Kidney (tissue), 13 donors: ENCODE measurements at regions not wholly inside any gene's neighbourhood (a gene's known extent, or its start where the extent isn't known, plus 50 kb on each side); places are given as distances from the start of the nearest gene placed in this dataset.

Experiments used
- DNase-seq, 5 donors: peaks; one replicate each; pipeline ENCODE4 v3.0.0-alpha.2; 2013 to 2020
- FAIRE-seq: peaks from 2 replicates; lab custom pipeline; 2012; peaks lifted over from hg19 to GRCh38; lab: Jason Lieb, UNC
- H3K27ac ChIP-seq, 2 donors: one replicate each; pipeline ENCODE4 v1.7.0; 2013; ENCODE audit warnings: low read depth in 2 of 2, low read length in 2 of 2, inconsistent platforms in 1 of 2
- H3K27me3 ChIP-seq: one replicate; pipeline ENCODE4 v1.7.1; 2013; ENCODE audit warnings: low read length, inconsistent platforms; ENCODE audit not compliant: control insufficient read depth, insufficient read depth
- H3K36me3 ChIP-seq, 3 donors: one replicate each; pipeline versions ENCODE4 v1.7.0 to v1.7.1; 2013; ENCODE audit warnings: low read length in 3 of 3, control low read depth in 1 of 3, inconsistent platforms in 1 of 3; ENCODE audit not compliant: insufficient read depth in 3 of 3, control insufficient read depth in 2 of 3
- H3K4me1 ChIP-seq, 3 donors: one replicate each; pipeline versions ENCODE4 v1.7.0 to v1.7.1; 2013; ENCODE audit warnings: low read length in 3 of 3, inconsistent platforms in 1 of 3, low read depth in 1 of 3; ENCODE audit not compliant: control insufficient read depth in 2 of 3, insufficient read depth in 2 of 3
- H3K4me3 ChIP-seq, 3 donors: one replicate each; pipeline versions ENCODE4 v1.7.0 to v1.8.1; 2013; ENCODE audit warnings: low read length in 3 of 3, control low read depth in 1 of 3, inconsistent platforms in 1 of 3
- H3K9ac ChIP-seq, 3 donors: one replicate each; pipeline versions ENCODE4 v1.7.0 to v1.7.1; 2013; ENCODE audit warnings: low read length in 3 of 3, control low read depth in 1 of 3, inconsistent platforms in 1 of 3
- H3K9me3 ChIP-seq, 3 donors: one replicate each; pipeline versions ENCODE4 v1.7.0 to v1.7.1; 2013; ENCODE audit warnings: low read length in 3 of 3, control low read depth in 1 of 3, inconsistent platforms in 1 of 3; ENCODE audit not compliant: control insufficient read depth in 2 of 3, insufficient read depth in 1 of 3
- intact Hi-C: fragments of 100-400 bp; cut with DNase I; formaldehyde crosslinking; loops from one replicate; pipeline ENCODE4 v1.11.1; 2022
- TF ChIP-seq, protein P1 (sequence below): IDR thresholded peaks from 3 replicates; pipeline ENCODE4 v1.5.1; 2012; ENCODE audit warnings: mild to moderate bottlenecking, moderate library complexity, borderline replicate concordance; ENCODE audit not compliant: insufficient read depth; ENCODE audit errors: extremely low read depth
- donor health status: control.
- donor health status: control.
- donor health status: control.
- donor health status: control.
- donor health status: control.
- donor health status: DM: yes; HTN: yes; CAD: no.
- donor health status: Normal renal cell carcinoma (clear cell type).

DNA sequence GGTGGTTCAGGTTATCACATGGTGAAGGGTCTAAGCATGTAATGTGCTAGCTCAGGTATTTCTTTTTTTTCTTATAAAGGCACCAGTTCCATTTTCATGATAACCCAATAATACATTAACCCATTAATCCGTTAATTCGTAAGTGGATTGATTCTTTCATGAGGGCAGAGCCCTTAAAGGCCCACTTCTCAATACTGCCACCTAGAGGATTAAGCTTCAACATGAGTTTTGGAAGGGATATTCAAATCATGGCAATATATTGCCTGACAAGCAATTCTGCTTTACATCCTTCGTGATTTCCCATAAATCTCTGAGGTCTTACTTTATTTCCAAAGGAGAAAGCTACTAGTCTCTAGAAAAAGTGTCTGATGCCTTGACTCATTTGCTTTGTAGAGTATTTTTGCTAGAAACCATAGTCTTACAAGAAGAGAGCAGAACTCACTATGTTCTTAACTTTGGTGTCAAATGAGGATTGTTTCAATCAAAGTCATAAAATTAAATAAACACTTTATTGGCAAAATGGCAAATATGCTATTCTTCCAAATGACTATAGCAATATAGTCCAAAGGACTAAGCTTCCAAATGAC is 271.3 kb downstream of the KCNS3 start:
- FAIRE-seq, result peak; percentile 45
- H3K36me3 ChIP-seq, result no peaks in the 10 kb centered on the region
- H3K9me3 ChIP-seq, result no peaks in the 10 kb centered on the region
- TF ChIP-seq, protein P1, sequence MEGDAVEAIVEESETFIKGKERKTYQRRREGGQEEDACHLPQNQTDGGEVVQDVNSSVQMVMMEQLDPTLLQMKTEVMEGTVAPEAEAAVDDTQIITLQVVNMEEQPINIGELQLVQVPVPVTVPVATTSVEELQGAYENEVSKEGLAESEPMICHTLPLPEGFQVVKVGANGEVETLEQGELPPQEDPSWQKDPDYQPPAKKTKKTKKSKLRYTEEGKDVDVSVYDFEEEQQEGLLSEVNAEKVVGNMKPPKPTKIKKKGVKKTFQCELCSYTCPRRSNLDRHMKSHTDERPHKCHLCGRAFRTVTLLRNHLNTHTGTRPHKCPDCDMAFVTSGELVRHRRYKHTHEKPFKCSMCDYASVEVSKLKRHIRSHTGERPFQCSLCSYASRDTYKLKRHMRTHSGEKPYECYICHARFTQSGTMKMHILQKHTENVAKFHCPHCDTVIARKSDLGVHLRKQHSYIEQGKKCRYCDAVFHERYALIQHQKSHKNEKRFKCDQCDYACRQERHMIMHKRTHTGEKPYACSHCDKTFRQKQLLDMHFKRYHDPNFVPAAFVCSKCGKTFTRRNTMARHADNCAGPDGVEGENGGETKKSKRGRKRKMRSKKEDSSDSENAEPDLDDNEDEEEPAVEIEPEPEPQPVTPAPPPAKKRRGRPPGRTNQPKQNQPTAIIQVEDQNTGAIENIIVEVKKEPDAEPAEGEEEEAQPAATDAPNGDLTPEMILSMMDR, result peak; percentile 49
- intact Hi-C loops, result no loop called here
- H3K4me1 ChIP-seq, result no peaks in the 10 kb centered on the region
- no peak overlapping the region for H3K4me3 ChIP-seq
- H3K27me3 ChIP-seq, result no peaks in the 10 kb centered on the region
- no peak overlapping the region for H3K27ac ChIP-seq
- no peak overlapping the region for H3K9ac ChIP-seq
- peak in 2 of 5 donors; percentile 37 to 51 for DNase-seq

DNA sequence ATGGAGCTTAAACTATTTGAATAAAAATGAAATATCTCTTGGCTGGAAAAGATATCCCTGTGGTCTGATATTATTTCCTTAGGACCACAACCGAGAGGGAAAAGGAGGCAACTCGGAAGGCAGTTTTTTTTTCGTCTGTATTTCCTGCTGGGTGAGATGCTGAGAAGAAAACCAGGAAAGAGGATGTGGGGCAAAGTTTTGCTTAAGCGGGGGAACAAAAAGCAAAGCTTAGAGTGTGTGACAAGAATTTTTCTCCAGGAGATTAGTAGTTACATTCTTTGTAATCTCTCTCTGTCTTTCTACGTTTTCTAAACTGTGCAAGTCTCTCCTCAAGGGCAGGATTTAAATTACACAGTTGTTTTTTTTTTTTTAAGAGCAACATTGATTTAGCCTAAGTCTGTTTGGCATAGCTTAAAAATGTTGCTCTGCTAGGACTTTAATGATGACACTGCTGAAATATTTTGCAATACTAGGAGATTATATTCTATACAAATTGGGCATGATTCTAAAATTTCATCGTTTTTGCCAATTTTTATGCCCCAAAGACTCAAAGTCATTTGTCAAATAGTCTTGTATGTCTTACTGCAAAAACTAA is 258.5 kb downstream of the KCNS3 start:
- DNase-seq, result no peak
- no peak for FAIRE-seq
- no peaks in the 10 kb centered on the region for H3K27me3 ChIP-seq
- TF ChIP-seq, protein P1, result no peak
- no peaks in the 10 kb centered on the region for H3K4me1 ChIP-seq
- no peak overlapping the region for H3K9ac ChIP-seq
- H3K36me3 ChIP-seq, result no peaks in the 10 kb centered on the region
- H3K27ac ChIP-seq, result no peak overlapping the region
- intact Hi-C loops, result no loop called here
- H3K4me3 ChIP-seq, result no peak overlapping the region
- no peaks in the 10 kb centered on the region for H3K9me3 ChIP-seq

DNA sequence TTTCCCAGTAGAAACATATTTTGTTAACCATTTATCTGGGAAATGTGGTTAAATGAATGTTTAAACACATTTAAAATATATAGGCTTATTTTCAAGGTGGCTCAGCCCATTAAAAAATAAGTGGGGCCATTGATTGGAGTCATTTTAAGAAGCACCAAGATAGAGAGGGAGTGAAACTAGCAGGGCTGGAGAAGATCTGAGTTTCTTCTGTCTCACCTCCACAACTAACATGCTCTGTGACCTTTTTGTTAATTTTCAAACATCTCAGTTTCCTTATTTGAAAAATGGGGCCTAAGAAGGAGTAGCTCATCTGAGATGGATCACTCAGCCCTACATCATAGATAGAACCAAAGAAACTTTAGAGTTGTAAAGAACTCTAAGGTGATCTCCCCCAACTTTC is 254.8 kb downstream of the KCNS3 start:
- Histone ChIP-seq H3K9ac (no peak overlapping the region), H3K27me3 (no peaks in the 10 kb centered on the region), H3K4me1 (no peaks in the 10 kb centered on the region), H3K27ac (no peak overlapping the region), H3K9me3 (no peaks in the 10 kb centered on the region), H3K4me3 (no peak overlapping the region), H3K36me3 (no peaks in the 10 kb centered on the region)
- FAIRE-seq (no peak), DNase-seq (no peak)
- intact Hi-C loops, result no loop called here
- TF ChIP-seq, protein P1, result no peak

DNA sequence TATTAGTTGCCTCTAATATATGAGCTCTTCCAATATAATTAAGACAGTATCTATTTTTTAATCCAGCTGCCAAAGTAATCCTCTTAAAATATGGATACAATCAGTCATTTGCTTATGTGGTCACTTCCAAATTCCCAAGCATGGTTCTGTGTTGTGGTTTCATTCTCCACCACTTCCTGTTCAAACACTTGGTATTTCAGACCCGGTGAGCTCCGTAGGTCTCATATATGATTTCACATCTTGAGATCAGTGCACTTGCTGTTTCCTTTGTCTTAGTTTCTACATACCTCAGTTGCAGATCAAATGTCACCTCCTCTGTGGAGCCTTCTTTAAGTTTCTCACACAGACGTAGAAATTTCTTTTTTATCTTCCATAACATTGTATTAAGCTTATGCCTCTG is 254.2 kb downstream of the KCNS3 start:
- intact Hi-C loops, result no loop called here
- FAIRE-seq, result no peak
- no peaks in the 10 kb centered on the region for H3K27me3 ChIP-seq

More for the DNA sequence above, 254.2 kb downstream of the KCNS3 start:
- H3K36me3 ChIP-seq, result no peaks in the 10 kb centered on the region
- H3K4me1 ChIP-seq, result no peaks in the 10 kb centered on the region
- H3K9ac ChIP-seq, result no peak overlapping the region
- TF ChIP-seq, protein P1, result no peak
- H3K4me3 ChIP-seq, result no peak overlapping the region
- H3K27ac ChIP-seq, result no peak overlapping the region
- no peaks in the 10 kb centered on the region for H3K9me3 ChIP-seq
- DNase-seq, result no peak
